ENCODE measurements at regions not wholly inside any gene's neighbourhood (a gene's known extent, or its start where the extent isn't known, plus 50 kb on each side); places are given as distances from the start of the nearest gene placed in this dataset.

DNA sequence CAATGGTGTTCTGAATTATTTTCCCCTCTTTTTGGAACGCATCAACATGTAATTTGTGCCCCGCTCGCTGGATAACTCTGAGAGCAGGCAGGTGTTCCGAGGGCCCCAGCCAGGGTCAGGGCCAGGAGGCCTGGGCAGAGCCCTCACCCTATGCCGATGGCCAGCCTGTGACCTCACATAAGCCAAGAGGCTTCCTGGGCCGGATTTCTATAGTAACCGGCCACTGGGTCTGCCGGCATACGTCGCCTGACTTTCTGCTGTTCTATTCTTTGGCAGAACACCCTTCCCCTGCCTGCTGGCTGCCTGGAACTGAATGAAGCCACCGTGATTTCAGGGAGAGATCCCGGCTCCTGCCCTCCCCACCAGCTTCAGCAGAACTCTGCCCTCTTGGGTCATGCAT, 375.2 kb downstream of the SHANK2 start:
- Histone ChIP-seq H3K27ac (ENCODE audit: low read depth in 2 of 2, low read length in 1 of 2) (no peak overlapping the region), H3K9me3 (no peaks in the 10 kb centered on the region), H2AFZ (ENCODE audit: low read depth) (no peak overlapping the region), H3K27me3 (ENCODE audit: insufficient read depth) (no peaks in the 10 kb centered on the region), H3K9ac (no peak overlapping the region), H3K4me2 (no peak overlapping the region), H3K9me2 (no peaks in the 10 kb centered on the region), H3K4me3 (ENCODE audit: low read depth in 2 of 2, low read length in 1 of 2) (no peak overlapping the region), H3K4me1 (ENCODE audit: control insufficient read depth in 1 of 2, insufficient read depth in 2 of 2, low read depth in 1 of 2, low read length in 1 of 2) (no peaks in the 10 kb centered on the region), H4K20me1 (ENCODE audit: insufficient read depth) (no peaks in the 10 kb centered on the region), H3K36me3 (replicated peaks in 1 of 2; ENCODE audit: control insufficient read depth in 1 of 2, insufficient read depth in 2 of 2, low read length in 1 of 2) (no peaks in the 10 kb centered on the region), H3F3A (replicated peaks; ENCODE audit: insufficient read depth) (no peaks in the 10 kb centered on the region), H3K79me2 (ENCODE audit: insufficient read depth) (no peaks in the 10 kb centered on the region)
- WGBS (ENCODE audit: low lambda C conversion rate) = 57% methylated on average over 8 of the region's 12 CpGs
- POLR2A ChIA-PET = no interaction called here
- DNase-seq = no peak
- CTCF ChIA-PET = no interaction called here
- no peak for TF ChIP-seq CHD2 (IDR thresholded peaks at IDR 0.05; ENCODE audit: low read length, partially characterized antibody)
- TF ChIP-seq JUND (IDR thresholded peaks at IDR 0.05) = no peak
- TF ChIP-seq TEAD4 (IDR thresholded peaks at IDR 0.05; ENCODE audit: borderline replicate concordance, insufficient read depth) = no peak
- no peak for TF ChIP-seq RXRA (IDR thresholded peaks at IDR 0.05; ENCODE audit: borderline replicate concordance, low read depth)
- TF ChIP-seq, protein P1, sequence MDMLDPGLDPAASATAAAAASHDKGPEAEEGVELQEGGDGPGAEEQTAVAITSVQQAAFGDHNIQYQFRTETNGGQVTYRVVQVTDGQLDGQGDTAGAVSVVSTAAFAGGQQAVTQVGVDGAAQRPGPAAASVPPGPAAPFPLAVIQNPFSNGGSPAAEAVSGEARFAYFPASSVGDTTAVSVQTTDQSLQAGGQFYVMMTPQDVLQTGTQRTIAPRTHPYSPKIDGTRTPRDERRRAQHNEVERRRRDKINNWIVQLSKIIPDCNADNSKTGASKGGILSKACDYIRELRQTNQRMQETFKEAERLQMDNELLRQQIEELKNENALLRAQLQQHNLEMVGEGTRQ (IDR thresholded peaks at IDR 0.05; ENCODE audit: borderline replicate concordance, low read depth, low read length) = no peak
- TF ChIP-seq GABPA (IDR thresholded peaks at IDR 0.05; ENCODE audit: low read depth) = no peak
- TF ChIP-seq YY1 (IDR thresholded peaks at IDR 0.05; ENCODE audit: low read depth) = no peak
- TF ChIP-seq SIN3A (IDR thresholded peaks at IDR 0.05; ENCODE audit: borderline replicate concordance, low read depth, low read length) = no peak
- no peak for TF ChIP-seq ELF1 (IDR thresholded peaks at IDR 0.05)
- no peak for TF ChIP-seq CTCF (IDR thresholded peaks at IDR 0.05)
- no peak for TF ChIP-seq FOXM1 (IDR thresholded peaks at IDR 0.05; ENCODE audit: low read depth)
- TF ChIP-seq FOSL2 (IDR thresholded peaks at IDR 0.05; ENCODE audit: borderline replicate concordance, low read depth) = no peak
- TF ChIP-seq MEF2A (IDR thresholded peaks at IDR 0.05; ENCODE audit: borderline replicate concordance, low read depth) = no peak
- TF ChIP-seq SMC3 (IDR thresholded peaks at IDR 0.05; ENCODE audit: low read depth, low read length) = no peak
- TF ChIP-seq GATA2 (CRISPR knock-in tag; IDR thresholded peaks at IDR 0.05) = no peak
- TF ChIP-seq NRF1 (IDR thresholded peaks at IDR 0.05; ENCODE audit: low read depth, low read length) = no peak

- no peak overlapping the region for H3K4me2 ChIP-seq
- no peaks in the 10 kb centered on the region for H3K79me2 ChIP-seq (ENCODE audit: insufficient read depth)
- no peak overlapping the region for H3K4me3 ChIP-seq (ENCODE audit: low read depth in 2 of 2, low read length in 1 of 2)
- no peaks in the 10 kb centered on the region for H3K9me3 ChIP-seq
- H3K4me1 ChIP-seq (ENCODE audit: control insufficient read depth in 1 of 2, insufficient read depth in 2 of 2, low read depth in 1 of 2, low read length in 1 of 2) = no peaks in the 10 kb centered on the region
- no peak for DNase-seq
- no peak overlapping the region for H2AFZ ChIP-seq (ENCODE audit: low read depth)
- no peaks in the 10 kb centered on the region for H3K9me2 ChIP-seq
- no peak overlapping the region for H3K27ac ChIP-seq (ENCODE audit: low read depth in 2 of 2, low read length in 1 of 2)
- POLR2A ChIA-PET = no interaction called here
- WGBS (ENCODE audit: low lambda C conversion rate) = 46% methylated on average over 5 of the region's 7 CpGs
- no peak overlapping the region for H3K9ac ChIP-seq
- no peaks in the 10 kb centered on the region for H3F3A ChIP-seq (replicated peaks; ENCODE audit: insufficient read depth)
- TF ChIP-seq FOXM1 (IDR thresholded peaks at IDR 0.05; ENCODE audit: low read depth) = no peak
- TF ChIP-seq RXRA (IDR thresholded peaks at IDR 0.05; ENCODE audit: borderline replicate concordance, low read depth) = no peak
- TF ChIP-seq, protein P1 (IDR thresholded peaks at IDR 0.05; ENCODE audit: borderline replicate concordance, low read depth, low read length) = no peak
- no peak for TF ChIP-seq ELF1 (IDR thresholded peaks at IDR 0.05)
- TF ChIP-seq TEAD4 (IDR thresholded peaks at IDR 0.05; ENCODE audit: borderline replicate concordance, insufficient read depth) = no peak
- no peak for TF ChIP-seq MEF2A (IDR thresholded peaks at IDR 0.05; ENCODE audit: borderline replicate concordance, low read depth)
- no peak for TF ChIP-seq NRF1 (IDR thresholded peaks at IDR 0.05; ENCODE audit: low read depth, low read length)
- H3K36me3 ChIP-seq (replicated peaks in 1 of 2; ENCODE audit: control insufficient read depth in 1 of 2, insufficient read depth in 2 of 2, low read length in 1 of 2) = no peaks in the 10 kb centered on the region
- no peaks in the 10 kb centered on the region for H4K20me1 ChIP-seq (ENCODE audit: insufficient read depth)
- CTCF ChIA-PET = interaction anchor here (1.0 to 1.1 kb wide), 3 partner anchors 17 to 62 kb away, joined by 3 to 4 read pairs (median 3); no protein-coding TSS in a partner anchor
- no peaks in the 10 kb centered on the region for H3K27me3 ChIP-seq (ENCODE audit: insufficient read depth)
Measured at GRCh38 chr11:70878366-70878765, 374.0 kb downstream of the SHANK2 start.

All from SK-N-SH (cell line).